OCI-LY1 (cell line): ENCODE measurements at regions not wholly inside any gene's neighbourhood (a gene's known extent, or its start where the extent isn't known, plus 50 kb on each side); places are given as distances from the start of the nearest gene placed in this dataset.

ENCODE experiments used
- EZH2 ChIP-seq: fragments of 200-600 bp; sonication (generic), shearing (Covaris generic); IDR thresholded peaks from 2 replicates; pipeline ENCODE4 v1.8.0; 2017; ENCODE audit warnings: borderline replicate concordance, mixed run types, mild to moderate bottlenecking, antibody characterized with exemption, low read length, moderate library complexity, mixed read lengths
- TF ChIP-seq, protein P1 (sequence below): fragments of 200-600 bp; sonication (generic), shearing (Covaris generic); IDR thresholded peaks from 2 replicates; pipeline ENCODE4 v1.5.1; 2017; ENCODE audit warnings: mild to moderate bottlenecking, antibody characterized with exemption, low read length, moderate library complexity, mixed read lengths

- TF ChIP-seq, protein P1, sequence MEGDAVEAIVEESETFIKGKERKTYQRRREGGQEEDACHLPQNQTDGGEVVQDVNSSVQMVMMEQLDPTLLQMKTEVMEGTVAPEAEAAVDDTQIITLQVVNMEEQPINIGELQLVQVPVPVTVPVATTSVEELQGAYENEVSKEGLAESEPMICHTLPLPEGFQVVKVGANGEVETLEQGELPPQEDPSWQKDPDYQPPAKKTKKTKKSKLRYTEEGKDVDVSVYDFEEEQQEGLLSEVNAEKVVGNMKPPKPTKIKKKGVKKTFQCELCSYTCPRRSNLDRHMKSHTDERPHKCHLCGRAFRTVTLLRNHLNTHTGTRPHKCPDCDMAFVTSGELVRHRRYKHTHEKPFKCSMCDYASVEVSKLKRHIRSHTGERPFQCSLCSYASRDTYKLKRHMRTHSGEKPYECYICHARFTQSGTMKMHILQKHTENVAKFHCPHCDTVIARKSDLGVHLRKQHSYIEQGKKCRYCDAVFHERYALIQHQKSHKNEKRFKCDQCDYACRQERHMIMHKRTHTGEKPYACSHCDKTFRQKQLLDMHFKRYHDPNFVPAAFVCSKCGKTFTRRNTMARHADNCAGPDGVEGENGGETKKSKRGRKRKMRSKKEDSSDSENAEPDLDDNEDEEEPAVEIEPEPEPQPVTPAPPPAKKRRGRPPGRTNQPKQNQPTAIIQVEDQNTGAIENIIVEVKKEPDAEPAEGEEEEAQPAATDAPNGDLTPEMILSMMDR = no peak
- TF ChIP-seq EZH2 = no peak
Measured at GRCh38 chr3:25184641-25185250, 243.3 kb upstream of the RARB start.
